GM12878 (cell line): ENCODE measurements at regions not wholly inside any gene's neighbourhood (a gene's known extent, or its start where the extent isn't known, plus 50 kb on each side); places are given as distances from the start of the nearest gene placed in this dataset.

Experiments
- ATAC-seq: fragments of 200-7000 bp; cut with Tn5 transposase; 3 replicates; pipeline ENCODE4 v1.9.1; 2020; ENCODE audit warnings: mild to moderate bottlenecking, moderate library complexity
- BruUV-seq: library from RNA; stranded (reverse); fragments of 400-500 nt; replicated peaks from 2 replicates; lab custom pipeline; 2021; lab: Mats Ljungman, UMichigan
- CTCF ChIA-PET: fragments of 300-600 bp; sonication (Branson Sonifier 250); formaldehyde crosslinking; extraction: SDS; loops from one replicate; lab custom pipeline; 2021; ENCODE audit warnings: inconsistent platforms; lab: Yijun Ruan, JAX
- POLR2A ChIA-PET: fragments of 350-600 bp; formaldehyde crosslinking; extraction: SDS; loops from one replicate; lab custom pipeline; 2021; ENCODE audit warnings: inconsistent platforms; lab: Charles Lee
- RAD21 ChIA-PET: fragments of 300-600 bp; sonication (Branson Sonifier 250); formaldehyde crosslinking; loops from one replicate; lab custom pipeline; 2023; ENCODE audit warnings: antibody characterized with exemption; ENCODE audit not compliant: unreplicated experiment; lab: Charles Lee
- SMC1A ChIA-PET: fragments of 300-600 bp; sonication (Branson Sonifier 250); formaldehyde crosslinking; loops from one replicate; lab custom pipeline; 2023; ENCODE audit not compliant: unreplicated experiment, uncharacterized antibody; lab: Charles Lee
- DNase-seq: peaks from one replicate; pipeline ENCODE4 v3.0.0-alpha.2; 2011; ENCODE audit warnings: low read depth, low spot score
- FAIRE-seq: peaks from 3 replicates; lab custom pipeline; 2011; peaks lifted over from hg19 to GRCh38; lab: Jason Lieb, UNC
- H2AFZ ChIP-seq: 2 replicates; pipeline ENCODE4 v1.6.0; 2011; ENCODE audit warnings: low read depth, low read length, control low read depth; ENCODE audit not compliant: control insufficient read depth
- H3K27ac ChIP-seq: 2 replicates; pipeline ENCODE4 v1.5.1; 2011; ENCODE audit warnings: control low read depth; ENCODE audit not compliant: control insufficient read depth, insufficient read depth
- H3K27me3 ChIP-seq, 2 experiments: replicated peaks in 1 of 2; 2 replicates each; pipeline versions ENCODE4 v1.6.0 to v1.6.1; 2011; ENCODE audit warnings: low read length in 1 of 2; ENCODE audit not compliant: control insufficient read depth in 2 of 2, insufficient read depth in 2 of 2
- H3K36me3 ChIP-seq, 2 experiments: 2 replicates each; pipeline ENCODE4 v1.5.1; 2011; ENCODE audit warnings: low read length in 1 of 2; ENCODE audit not compliant: control insufficient read depth in 2 of 2, insufficient read depth in 2 of 2
- H3K4me1 ChIP-seq: 2 replicates; pipeline ENCODE4 v1.6.1; 2011; ENCODE audit warnings: mild to moderate bottlenecking, low read length, moderate library complexity, mixed read lengths; ENCODE audit not compliant: control insufficient read depth, insufficient read depth
- H3K4me2 ChIP-seq: 2 replicates; pipeline ENCODE4 v1.6.0; 2011; ENCODE audit warnings: control low read depth; ENCODE audit not compliant: control insufficient read depth, insufficient read depth
- H3K4me3 ChIP-seq: fragments of 200-600 bp; sonication (generic); 2 replicates; pipeline ENCODE4 v1.5.1; 2016
- H3K79me2 ChIP-seq: 2 replicates; pipeline ENCODE4 v1.6.0; 2011; ENCODE audit warnings: low read length; ENCODE audit not compliant: control insufficient read depth, insufficient read depth
- H3K9ac ChIP-seq: 2 replicates; pipeline ENCODE4 v1.8.0; 2011; ENCODE audit warnings: low read length, control low read depth, mixed read lengths; ENCODE audit not compliant: control insufficient read depth, insufficient read depth
- H3K9me3 ChIP-seq: replicated peaks from 3 replicates; pipeline ENCODE4 v1.5.1; 2011; ENCODE audit warnings: mild to moderate bottlenecking, low read length; ENCODE audit not compliant: control insufficient read depth, insufficient read depth
- H4K20me1 ChIP-seq: 2 replicates; pipeline ENCODE4 v1.6.0; 2011; ENCODE audit not compliant: control insufficient read depth, insufficient read depth
- MXI1 ChIP-seq: fragments of 150-350 bp; IDR thresholded peaks from 2 replicates; pipeline ENCODE4 v1.6.1; 2011; ENCODE audit warnings: low read depth, mild to moderate bottlenecking, inconsistent platforms, low read length, improper control_type of control experiment
- PRDM15 ChIP-seq: fragments of 450-650 bp; formaldehyde crosslinking; IDR thresholded peaks from 2 replicates; pipeline ENCODE4 v1.4.0; 2020; ENCODE audit warnings: mild to moderate bottlenecking, moderate library complexity
- SMAD5 ChIP-seq: IDR thresholded peaks from 2 replicates; pipeline ENCODE4 v1.6.1; 2016; ENCODE audit warnings: antibody characterized with exemption, low read depth
- ZNF384 ChIP-seq: IDR thresholded peaks from 2 replicates; pipeline ENCODE4 v1.6.1; 2012; ENCODE audit warnings: low read depth, mild to moderate bottlenecking, low read length, improper control_type of control experiment, borderline replicate concordance
- WGBS: methylation state at CpG from one replicate; pipeline ENCODE4 v1.1.6; 2016; ENCODE audit warnings: low lambda C conversion rate; ENCODE audit not compliant: insufficient replicate concordance, insufficient coverage; ENCODE audit errors: missing lambda C conversion rate; 5-methylcytosine and 5-hydroxymethylcytosine counted together
- in situ Hi-C: fragments of 300-500 bp; cut with MboI; formaldehyde crosslinking; loops from 9 replicates; pipeline ENCODE4 v1.14.3; 2018; ENCODE audit warnings: mixed read lengths
- intact Hi-C: fragments of 100-400 bp; cut with micrococcal nuclease; formaldehyde crosslinking; loops from one replicate; pipeline ENCODE4 v1.14.2; 2022; ENCODE audit not compliant: unreplicated experiment

GRCh38 chr21:35359076-35359475, 310.0 kb upstream of the RUNX1 start:
- H3K4me2 ChIP-seq = no peak overlapping the region
- FAIRE-seq (no peak), DNase-seq (no peak), ATAC-seq (no peak)
- intact Hi-C loops = no loop called here
- no peaks in the 10 kb centered on the region for H3K36me3 ChIP-seq
- BruUV-seq = no TSS peak
- CTCF ChIA-PET = interaction anchor here (0.7 kb wide), 1 partner anchor 87 kb away, joined by 3 read pairs; no protein-coding TSS in a partner anchor
- H3K9me3 ChIP-seq = no peaks in the 10 kb centered on the region
- H3K27ac ChIP-seq = no peak overlapping the region
- no peak overlapping the region for H2AFZ ChIP-seq
- POLR2A ChIA-PET = interaction anchor here (0.7 kb wide), 1 partner anchor 387 kb away, joined by 3 read pairs; no protein-coding TSS in a partner anchor
- no peaks in the 10 kb centered on the region for H3K79me2 ChIP-seq
- 9% methylated on average over 2 of the region's 2 CpGs for WGBS
- RAD21 ChIA-PET = no interaction called here
- H3K27me3 ChIP-seq = no peaks in the 10 kb centered on the region; a peak in 1 of 4 replicates
- in situ Hi-C loops = no loop called here
- no peak for TF ChIP-seq PRDM15 (CRISPR knock-in tag)
- no peak for TF ChIP-seq MXI1
- no peak for TF ChIP-seq ZNF384
- TF ChIP-seq SMAD5 = no peak
- SMC1A ChIA-PET = interaction anchor here (0.6 kb wide), 1 partner anchor 80 kb away, joined by 3 read pairs; no protein-coding TSS in a partner anchor
- H4K20me1 ChIP-seq = no peaks in the 10 kb centered on the region
- H3K4me1 ChIP-seq = no peaks in the 10 kb centered on the region
- H3K4me3 ChIP-seq = no peak overlapping the region
- no peak overlapping the region for H3K9ac ChIP-seq
